Endothelial cell of umbilical vein (primary cell): ENCODE measurements at regions not wholly inside any gene's neighbourhood (a gene's known extent, or its start where the extent isn't known, plus 50 kb on each side); places are given as distances from the start of the nearest gene placed in this dataset.

Experiments
- BruUV-seq: library from RNA; stranded (reverse); fragments of 400-500 nt; replicated peaks from 2 replicates; lab custom pipeline; 2021; lab: Mats Ljungman, UMichigan
- CTCF ChIA-PET: fragments of 300-600, 350-600 bp; sonication (Branson Sonifier 250); formaldehyde crosslinking; loops from one replicate; lab custom pipeline; 2021; ENCODE audit warnings: antibody characterized with exemption, inconsistent platforms; lab: Charles Lee
- POLR2A ChIA-PET: fragments of 300-600, 350-600 bp; sonication (Branson Sonifier 250); formaldehyde crosslinking; loops from one replicate; lab custom pipeline; 2021; ENCODE audit warnings: antibody characterized with exemption, inconsistent platforms; lab: Charles Lee
- DNase-seq: peaks from one replicate; pipeline ENCODE4 v3.0.0-alpha.2; 2011; ENCODE audit warnings: low read depth, low spot score
- FAIRE-seq: peaks from 2 replicates; lab custom pipeline; 2011; peaks lifted over from hg19 to GRCh38; lab: Jason Lieb, UNC
- H2AFZ ChIP-seq: 2 replicates; pipeline ENCODE4 v1.6.0; 2012; ENCODE audit warnings: low read depth, low read length, control low read depth, inconsistent platforms
- H3K27ac ChIP-seq: 2 replicates; pipeline ENCODE4 v1.5.1; 2011; ENCODE audit warnings: low read depth, mild to moderate bottlenecking, control low read depth, low read length, moderate library complexity; ENCODE audit not compliant: insufficient read depth
- H3K27me3 ChIP-seq, 2 experiments: 2 replicates each; pipeline versions ENCODE4 v1.6.0 to v1.6.1; 2011; ENCODE audit warnings: low read length in 2 of 2, mixed read lengths in 1 of 2; ENCODE audit not compliant: control insufficient read depth in 2 of 2, insufficient read depth in 2 of 2
- H3K36me3 ChIP-seq, 2 experiments: 2 replicates in 1 of 2; 3 replicates in 1 of 2; pipeline ENCODE4 v1.5.1; 2011; ENCODE audit warnings: low read length in 2 of 2, mild to moderate bottlenecking in 1 of 2, moderate library complexity in 1 of 2; ENCODE audit not compliant: control insufficient read depth in 2 of 2, insufficient read depth in 2 of 2; ENCODE audit errors: extremely low read depth in 1 of 2
- H3K4me1 ChIP-seq: 3 replicates; pipeline ENCODE4 v1.5.1; 2011; ENCODE audit warnings: mild to moderate bottlenecking, low read length; ENCODE audit not compliant: control insufficient read depth, insufficient read depth; ENCODE audit errors: extremely low read depth
- H3K4me2 ChIP-seq: 2 replicates; pipeline ENCODE4 v1.6.1; 2011; ENCODE audit warnings: low read length, control low read depth, mixed read lengths; ENCODE audit not compliant: insufficient read depth
- H3K4me3 ChIP-seq, 3 experiments: fragments of 200-600 bp in 1 of 3; sonication (generic), shearing (Covaris generic) in 1 of 3; replicated peaks in 1 of 3; 2 replicates each; pipeline ENCODE4 v1.5.1; 2011 to 2016; ENCODE audit warnings: control low read depth in 3 of 3, low read length in 3 of 3, mild to moderate bottlenecking in 2 of 3, inconsistent platforms in 1 of 3, low read depth in 1 of 3, moderate library complexity in 1 of 3; ENCODE audit not compliant: insufficient read depth in 1 of 3
- H3K79me2 ChIP-seq: 2 replicates; pipeline ENCODE4 v1.6.0; 2012; ENCODE audit warnings: low read length, inconsistent platforms; ENCODE audit not compliant: control insufficient read depth, insufficient read depth
- H3K9ac ChIP-seq: replicated peaks from 2 replicates; pipeline ENCODE3; 2011; ENCODE audit warnings: low read length, control low read depth; ENCODE audit not compliant: insufficient read depth; ENCODE audit errors: extremely low read depth
- H3K9me1 ChIP-seq: replicated peaks from 3 replicates; pipeline ENCODE4 v1.6.0; 2011; ENCODE audit warnings: mild to moderate bottlenecking, low read length; ENCODE audit not compliant: control insufficient read depth, insufficient read depth; ENCODE audit errors: extremely low read depth
- H3K9me3 ChIP-seq: replicated peaks from 2 replicates; pipeline ENCODE4 v1.5.1; 2012; ENCODE audit warnings: low read length, inconsistent platforms; ENCODE audit not compliant: control insufficient read depth, insufficient read depth
- H4K20me1 ChIP-seq: replicated peaks from 2 replicates; pipeline ENCODE3; 2011; ENCODE audit warnings: mild to moderate bottlenecking, low read length; ENCODE audit not compliant: control insufficient read depth, insufficient read depth; ENCODE audit errors: extremely low read depth
- CTCF ChIP-seq, 2 donors: IDR thresholded peaks; 1 replicate in 1 of 2; 2 replicates in 1 of 2; pipeline ENCODE4 v1.5.1; 2011; ENCODE audit warnings: low read length in 2 of 2, mild to moderate bottlenecking in 2 of 2, moderate library complexity in 2 of 2, control low read depth in 1 of 2, inconsistent platforms in 1 of 2, low read depth in 1 of 2; ENCODE audit not compliant: insufficient read depth in 1 of 2; ENCODE audit errors: extremely low read depth in 1 of 2
- EZH2 ChIP-seq: IDR thresholded peaks from 2 replicates; pipeline ENCODE4 v1.6.1; 2012; ENCODE audit warnings: borderline replicate concordance, low read depth, mild to moderate bottlenecking, moderate library complexity, low read length, inconsistent platforms; ENCODE audit not compliant: severe bottlenecking
- FOS ChIP-seq: IDR thresholded peaks from 2 replicates; pipeline ENCODE4 v1.6.1; 2011; ENCODE audit warnings: mild to moderate bottlenecking, low read length, moderate library complexity, borderline replicate concordance; ENCODE audit not compliant: insufficient read depth
- GATA2 ChIP-seq: IDR thresholded peaks from 2 replicates; pipeline ENCODE4 v1.7.0; 2011; ENCODE audit warnings: low read depth, mild to moderate bottlenecking, moderate library complexity, mixed read lengths, low read length; ENCODE audit not compliant: insufficient read length, insufficient read depth
- JUN ChIP-seq: IDR thresholded peaks from 2 replicates; pipeline ENCODE4 v1.6.1; 2011; ENCODE audit warnings: borderline replicate concordance, low read depth; ENCODE audit not compliant: insufficient read length, insufficient read depth
- MAX ChIP-seq: IDR thresholded peaks from 2 replicates; pipeline ENCODE4 v1.6.1; 2011; ENCODE audit not compliant: insufficient read depth, insufficient read length
- MYC ChIP-seq: IDR thresholded peaks from one replicate; pipeline ENCODE4 v1.6.1; 2011; ENCODE audit warnings: mild to moderate bottlenecking, low read depth, low read length
- POLR2A ChIP-seq: IDR thresholded peaks from 2 replicates; pipeline ENCODE4 v1.6.1; 2012; ENCODE audit warnings: low read depth, mild to moderate bottlenecking, control low read depth, low read length
- POLR2AphosphoS5 ChIP-seq: IDR thresholded peaks from 2 replicates; pipeline ENCODE4 v1.6.1; 2012; ENCODE audit warnings: low read depth, mild to moderate bottlenecking, control low read depth, low read length, moderate library complexity; ENCODE audit not compliant: insufficient read depth
- dilution Hi-C: fragments of 300-500 bp; cut with MboI; formaldehyde crosslinking; loops from one replicate; pipeline ENCODE4 v1.15.0; 2019; ENCODE audit warnings: low sequenced_read_pairs; ENCODE audit not compliant: extremely low pct_ligation_motif_present
- intact Hi-C: fragments of 100-400 bp; cut with micrococcal nuclease; formaldehyde crosslinking; loops from one replicate; pipeline ENCODE4 v1.10.0; 2022

GRCh38 chr12:58395056-58395455 lies 453.7 kb downstream of the ATP23 start:
- intact Hi-C loops: no loop called here
- FAIRE-seq: no peak
- H3K27me3 ChIP-seq: no peaks in the 10 kb centered on the region
- BruUV-seq: no TSS peak
- dilution Hi-C loops: no loop called here
- H3K4me3 ChIP-seq: no peak overlapping the region
- no peaks in the 10 kb centered on the region for H3K9me1 ChIP-seq
- CTCF ChIA-PET: interaction anchor here (1.2 to 1.3 kb wide), 2 partner anchors 15 to 49 kb away, joined by 3 read pairs; no protein-coding TSS in a partner anchor
- H3K4me1 ChIP-seq: no peaks in the 10 kb centered on the region
- DNase-seq: no peak
- H3K9ac ChIP-seq: no peak overlapping the region
- H3K79me2 ChIP-seq: no peaks in the 10 kb centered on the region
- no peak overlapping the region for H2AFZ ChIP-seq
- H3K36me3 ChIP-seq: no peaks in the 10 kb centered on the region
- TF ChIP-seq POLR2AphosphoS5 (no peak), FOS (no peak), MAX (no peak), JUN (no peak), MYC (no peak), POLR2A (no peak), GATA2 (no peak), EZH2 (no peak), CTCF (IDR thresholded peaks at IDR 0.05; ENCODE audit: extremely low read depth in 1 of 2, insufficient read depth in 1 of 2, low read depth in 1 of 2, low read length in 2 of 2) (no peak)
- no peaks in the 10 kb centered on the region for H4K20me1 ChIP-seq
- H3K9me3 ChIP-seq: no peaks in the 10 kb centered on the region
- no peak overlapping the region for H3K27ac ChIP-seq
- POLR2A ChIA-PET: no interaction called here
- no peak overlapping the region for H3K4me2 ChIP-seq
